Tongue (tissue), 1 donor: ENCODE measurements at regions not wholly inside any gene's neighbourhood (a gene's known extent, or its start where the extent isn't known, plus 50 kb on each side); places are given as distances from the start of the nearest gene placed in this dataset.
A peak's percentile ranks its signal among the peaks of the same experiment; 100 is the strongest.
"Not testable (repeated sequence)": the region's sequence is repeated elsewhere in the genome, so short reads cannot be mapped to it uniquely, and the experiment has no call there.

Source experiments
- DNase-seq: peaks from one replicate; pipeline ENCODE4 v3.0.0-alpha.2; 2015

DNA sequence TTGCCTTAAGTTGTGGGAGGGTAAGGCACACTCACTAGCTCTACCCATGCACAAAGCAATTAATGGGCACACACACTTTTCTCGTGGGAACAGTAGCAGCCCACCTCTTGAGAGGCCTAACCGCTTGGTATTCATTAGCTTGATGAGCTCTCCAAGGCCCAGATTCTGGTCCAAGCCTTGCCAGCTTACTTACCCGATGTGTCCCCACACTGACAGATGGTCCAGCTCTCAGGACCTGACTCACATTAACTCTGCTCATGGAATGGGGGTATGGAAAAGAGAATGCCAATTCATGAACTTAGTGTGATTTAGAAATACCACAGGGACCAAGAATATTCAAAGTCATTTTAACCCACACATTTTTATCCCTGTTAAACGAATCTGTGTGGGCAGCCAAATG, 106.8 kb upstream of the CACHD1 start:
- DNase-seq: no peak

GRCh38 chr1:64363616-64364015, 106.3 kb upstream of the CACHD1 start:
- no peak for DNase-seq

GRCh38 chr1:64366821-64367220, 103.1 kb upstream of the CACHD1 start:
- no peak for DNase-seq

- DNase-seq: no peak
Measured at GRCh38 chr1:64368344-64368743, 101.6 kb upstream of the CACHD1 start.

- no peak for DNase-seq
Measured at GRCh38 chr1:64378826-64379225, 91.1 kb upstream of the CACHD1 start.

GRCh38 chr1:64387389-64388285, 82.3 kb upstream of the CACHD1 start:
- DNase-seq: peak; percentile 21

DNA sequence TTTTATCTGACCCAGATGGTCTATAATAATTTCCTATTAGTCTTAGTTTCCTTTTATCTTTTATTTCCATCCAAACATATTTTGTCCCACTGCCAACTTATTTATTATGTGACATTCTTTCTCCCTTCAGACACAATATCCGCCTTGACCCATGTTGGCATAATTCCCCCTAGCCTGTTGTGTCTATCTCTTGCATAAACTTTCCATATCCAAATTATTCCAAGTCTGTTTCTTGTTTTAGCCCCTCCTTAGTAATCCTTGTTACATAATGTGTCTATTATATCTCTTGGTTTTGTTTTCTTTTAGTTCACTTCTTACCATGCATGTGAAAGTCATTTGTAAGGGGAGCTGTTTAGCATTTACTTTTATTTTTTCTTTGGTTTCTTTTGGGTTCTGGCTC, 81.6 kb upstream of the CACHD1 start:
- peak; percentile 37 for DNase-seq

- DNase-seq: no peak
Measured at GRCh38 chr1:64392109-64392508, 77.8 kb upstream of the CACHD1 start.

- DNase-seq: no peak
Measured at GRCh38 chr1:64393790-64394189, 76.1 kb upstream of the CACHD1 start.

DNA sequence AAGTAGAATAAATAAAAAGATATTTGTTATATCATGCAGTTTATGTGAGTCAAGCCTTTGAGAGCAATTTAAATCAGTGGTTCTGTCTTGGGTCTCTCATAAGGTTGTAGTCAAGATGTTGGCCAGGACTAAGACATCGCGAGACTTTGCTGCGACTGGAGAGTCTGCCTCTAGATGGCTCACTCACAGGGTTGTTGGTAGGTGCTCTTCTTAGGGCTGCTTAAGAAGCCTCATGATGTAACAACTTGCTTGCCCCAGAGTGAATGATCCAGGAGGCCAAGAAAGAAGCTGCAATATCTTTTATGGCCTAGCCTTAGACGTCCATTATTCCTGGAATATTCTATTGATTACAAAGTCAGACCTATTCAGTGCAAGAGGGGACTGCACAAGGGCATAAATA, 73.1 kb upstream of the CACHD1 start:
- DNase-seq: no peak

DNA sequence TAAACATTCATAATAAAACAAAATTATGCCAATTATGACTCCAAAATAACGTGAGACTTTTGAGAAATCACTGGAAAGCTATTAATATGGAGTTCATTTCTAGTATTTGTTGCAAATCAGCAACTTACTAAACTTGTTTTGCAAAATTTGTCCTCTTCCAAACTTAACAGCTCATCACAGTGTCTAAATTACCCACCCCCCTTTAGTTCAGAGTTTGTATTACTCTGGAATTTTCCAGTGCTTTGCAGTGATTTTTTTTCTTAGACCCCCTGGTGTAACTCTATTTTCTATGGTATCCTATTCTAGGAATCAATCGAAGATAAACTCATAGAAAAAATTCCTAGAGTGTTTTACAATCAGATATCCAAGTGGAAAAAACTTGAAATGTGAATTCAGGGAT, 72.4 kb upstream of the CACHD1 start:
- no peak for DNase-seq

DNA sequence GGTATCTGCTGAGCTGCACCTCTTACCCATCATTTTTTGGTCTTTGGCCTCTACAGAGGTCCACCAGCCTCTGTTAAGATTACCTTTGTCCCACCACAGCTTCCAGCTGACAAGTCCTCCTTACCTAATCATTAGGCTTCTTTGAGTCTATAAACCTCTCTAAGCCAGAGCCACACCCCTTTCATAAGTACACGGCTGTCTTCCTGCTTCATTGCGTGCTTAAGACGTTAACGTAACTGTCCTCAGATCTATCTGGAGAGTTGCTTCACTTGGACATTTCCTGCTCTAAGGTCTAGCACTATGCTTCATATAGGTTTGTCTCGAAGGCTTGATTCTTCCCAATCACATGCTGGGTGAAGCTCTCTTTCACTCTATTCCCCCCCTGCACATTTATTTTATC, 71.0 kb upstream of the CACHD1 start:
- DNase-seq: no peak

GRCh38 chr1:64401285-64401684, 68.6 kb upstream of the CACHD1 start:
- DNase-seq: no peak

GRCh38 chr1:64403331-64403730, 66.6 kb upstream of the CACHD1 start:
- no peak for DNase-seq

DNA sequence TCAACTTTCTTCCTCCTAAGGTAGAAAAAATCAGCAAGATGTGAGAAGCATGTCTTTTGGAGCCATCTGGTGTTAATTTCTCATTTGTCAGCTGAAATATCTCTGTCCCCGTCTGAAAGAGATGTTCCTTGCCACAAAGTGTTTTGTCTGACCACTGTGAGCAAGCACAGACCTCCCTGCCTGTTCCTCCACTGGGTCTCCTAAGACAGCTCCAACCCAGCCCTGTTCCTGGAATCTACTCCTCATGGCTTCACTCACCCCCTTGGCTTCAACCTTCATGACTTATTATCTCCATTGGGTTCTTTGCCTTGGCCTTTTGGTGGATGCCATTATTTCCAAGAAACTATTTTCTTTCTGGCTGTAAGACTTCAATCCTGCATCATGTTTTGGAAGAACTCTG, 65.7 kb upstream of the CACHD1 start:
- no peak for DNase-seq

- no peak for DNase-seq
Measured at GRCh38 chr1:64405833-64406232, 64.1 kb upstream of the CACHD1 start.

DNA sequence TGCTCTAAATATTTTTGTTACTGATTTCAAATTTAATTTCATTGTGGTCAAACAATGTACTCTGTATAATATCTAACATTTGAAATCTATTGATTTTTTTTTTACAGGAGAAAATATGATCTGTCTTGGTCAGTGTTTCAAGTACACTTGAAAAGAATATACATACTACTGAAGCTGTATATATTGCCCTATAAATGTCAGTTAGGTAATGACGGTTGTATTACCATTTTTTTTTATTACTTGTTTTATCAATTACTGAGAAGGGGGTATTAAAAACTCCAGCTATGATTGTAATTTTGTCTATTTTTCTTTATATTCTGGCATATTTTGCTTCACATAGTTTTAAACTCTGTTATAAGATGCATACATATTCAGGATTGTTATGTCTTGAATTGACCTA, 59.7 kb upstream of the CACHD1 start:
- no peak for DNase-seq

DNA sequence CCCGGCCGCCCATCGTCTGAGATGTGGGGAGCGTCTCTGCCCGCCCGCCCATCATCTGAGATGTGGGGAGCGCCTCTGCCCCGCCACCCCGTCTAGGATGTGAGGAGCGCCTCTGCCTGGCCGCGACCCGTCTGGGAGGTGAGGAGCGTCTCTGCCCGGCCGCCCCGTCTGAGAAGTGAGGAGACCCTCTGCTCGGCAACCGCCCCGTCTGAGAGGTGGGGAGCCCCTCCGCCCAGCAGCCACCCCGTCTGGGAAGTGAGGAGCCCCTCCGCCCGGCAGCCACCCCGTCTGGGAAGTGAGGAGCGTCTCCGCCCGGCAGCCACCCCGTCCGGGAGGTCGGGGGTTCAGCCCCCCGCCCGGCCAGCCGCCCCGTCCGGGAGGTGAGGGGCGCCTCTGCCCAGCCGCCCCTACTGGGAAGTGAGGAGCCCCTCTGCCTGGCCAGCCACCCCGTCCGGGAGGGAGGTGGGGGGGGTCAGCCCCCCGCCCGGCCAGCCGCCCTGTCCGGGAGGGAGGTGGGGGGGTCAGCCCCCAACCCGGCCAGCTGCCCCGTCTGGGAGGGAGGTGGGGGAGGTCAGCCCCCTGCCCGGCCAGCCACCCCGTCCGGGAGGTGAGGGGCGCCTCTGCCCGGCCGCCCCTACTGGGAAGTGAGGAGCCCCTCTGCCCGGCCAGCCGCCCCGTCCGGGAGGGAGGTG, 54.9 kb upstream of the CACHD1 start:
- DNase-seq: not testable (repeated sequence)

- DNase-seq: no peak
Measured at GRCh38 chr1:64417803-64418202, 52.1 kb upstream of the CACHD1 start.
